SJCRH30 (cell line): ENCODE measurements at regions not wholly inside any gene's neighbourhood (a gene's known extent, or its start where the extent isn't known, plus 50 kb on each side); places are given as distances from the start of the nearest gene placed in this dataset.
"Not testable (repeated sequence)": the region's sequence is repeated elsewhere in the genome, so short reads cannot be mapped to it uniquely, and the experiment has no call there.

Experiments used
- DNase-seq, 2 experiments: peaks; one replicate each; pipeline ENCODE4 v3.0.0-alpha.2; 2015 to 2020
- H3K27ac ChIP-seq: fragments of 250-450 bp; sonication (Bioruptor Pico); 2 replicates; pipeline ENCODE4 v1.5.1; 2020; ENCODE audit warnings: mild to moderate bottlenecking, moderate library complexity
- H3K27me3 ChIP-seq: fragments of 250-450 bp; sonication (Bioruptor Pico); 2 replicates; pipeline ENCODE4 v1.5.1; 2020; ENCODE audit warnings: mild to moderate bottlenecking, moderate library complexity
- H3K36me3 ChIP-seq: fragments of 250-450 bp; sonication (Bioruptor Pico); 2 replicates; pipeline ENCODE4 v1.5.1; 2020; ENCODE audit warnings: mild to moderate bottlenecking, moderate library complexity
- H3K4me1 ChIP-seq: fragments of 250-450 bp; sonication (Bioruptor Pico); 2 replicates; pipeline ENCODE4 v1.5.1; 2020; ENCODE audit warnings: mild to moderate bottlenecking, moderate library complexity
- H3K4me3 ChIP-seq: fragments of 250-450 bp; sonication (Bioruptor Pico); 2 replicates; pipeline ENCODE4 v1.5.1; 2020; ENCODE audit warnings: mild to moderate bottlenecking, moderate library complexity
- H3K9me3 ChIP-seq: fragments of 250-450 bp; sonication (Bioruptor Pico); replicated peaks from 2 replicates; pipeline ENCODE4 v1.5.1; 2020; ENCODE audit warnings: mild to moderate bottlenecking, moderate library complexity

DNA sequence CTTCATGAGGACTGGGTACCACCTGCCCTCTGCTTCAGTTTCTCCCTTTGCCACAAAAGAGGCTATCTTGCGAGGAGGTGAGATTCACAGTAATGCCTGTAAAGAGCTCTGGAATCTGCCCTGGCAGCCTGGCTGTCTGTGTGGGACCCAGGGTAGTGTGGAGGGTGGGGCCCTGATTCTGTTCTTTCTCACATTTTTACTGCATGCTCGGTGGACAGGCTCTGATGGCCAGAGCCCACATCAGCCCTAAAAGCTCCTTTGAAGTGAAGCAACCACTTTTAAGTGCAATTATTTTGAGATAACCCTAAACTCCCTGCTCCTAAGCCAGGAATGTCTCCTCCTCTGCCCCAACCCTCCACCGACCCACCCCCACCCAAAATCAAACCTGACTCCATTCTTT, 92.1 kb upstream of the PODXL start:
- Histone ChIP-seq H3K36me3 (no peaks in the 10 kb centered on the region), H3K4me1 (peaks cover 30% of the 10 kb centered on the region), H3K27ac (peak overlapping the region; percentile 95), H3K9me3 (no peaks in the 10 kb centered on the region), H3K27me3 (no peaks in the 10 kb centered on the region), H3K4me3 (no peak overlapping the region)
- peak; percentile 67 to 81 for DNase-seq

GRCh38 chr7:131646203-131646602, 89.8 kb upstream of the PODXL start:
- Histone ChIP-seq H3K27ac (no peak overlapping the region), H3K27me3 (no peaks in the 10 kb centered on the region), H3K4me3 (no peak overlapping the region), H3K36me3 (no peaks in the 10 kb centered on the region), H3K4me1 (peaks cover 34% of the 10 kb centered on the region), H3K9me3 (no peaks in the 10 kb centered on the region)
- no peak for DNase-seq

DNA sequence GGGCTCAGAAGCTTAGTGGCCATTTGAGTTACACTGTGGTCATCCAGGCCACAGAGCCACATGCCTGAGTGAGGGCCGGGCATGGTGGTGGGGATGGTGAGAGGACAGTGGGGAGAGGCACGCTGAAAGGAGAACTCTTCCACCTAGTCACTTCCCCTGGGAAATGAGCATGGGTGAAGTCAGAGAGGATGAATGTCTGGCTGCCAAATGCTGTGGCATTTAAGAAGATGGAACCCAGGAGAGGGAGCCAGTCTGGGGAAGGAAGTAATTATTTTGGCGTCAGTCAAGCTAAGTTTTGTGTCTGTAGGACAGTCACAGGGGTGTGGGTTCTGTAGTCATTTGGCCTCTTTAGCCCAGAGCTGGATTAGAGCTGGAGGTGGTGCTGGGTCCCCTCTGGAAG, 86.0 kb upstream of the PODXL start:
- no peaks in the 10 kb centered on the region for H3K36me3 ChIP-seq
- no peak overlapping the region for H3K27ac ChIP-seq
- no peak overlapping the region for H3K4me3 ChIP-seq
- no peak for DNase-seq
- no peaks in the 10 kb centered on the region for H3K27me3 ChIP-seq
- H3K9me3 ChIP-seq: no peaks in the 10 kb centered on the region
- peaks cover 25% of the 10 kb centered on the region for H3K4me1 ChIP-seq

DNA sequence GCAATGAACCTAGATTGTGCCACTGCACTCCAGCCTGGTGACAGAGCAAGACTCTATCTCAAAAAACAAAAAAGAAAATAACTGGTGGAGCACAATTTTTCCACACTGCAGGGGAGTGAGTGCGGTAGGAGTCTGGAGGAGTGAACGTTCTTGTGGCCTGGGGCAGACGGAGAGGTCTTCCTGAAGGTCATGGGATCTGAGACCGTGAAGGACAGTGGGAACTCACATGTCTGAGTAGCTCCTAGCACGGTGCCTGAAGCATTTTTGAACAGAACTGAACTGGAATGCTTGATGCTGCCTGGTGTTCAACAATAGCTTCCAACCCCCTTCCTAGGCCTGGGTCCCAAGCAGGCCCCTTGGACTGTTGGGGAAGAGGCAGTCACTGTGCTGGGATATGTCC, 84.3 kb upstream of the PODXL start:
- no peaks in the 10 kb centered on the region for H3K27me3 ChIP-seq
- H3K27ac ChIP-seq: no peak overlapping the region
- no peak for DNase-seq
- no peaks in the 10 kb centered on the region for H3K36me3 ChIP-seq
- H3K4me1 ChIP-seq: peaks cover 25% of the 10 kb centered on the region
- H3K4me3 ChIP-seq: no peak overlapping the region
- no peaks in the 10 kb centered on the region for H3K9me3 ChIP-seq

DNA sequence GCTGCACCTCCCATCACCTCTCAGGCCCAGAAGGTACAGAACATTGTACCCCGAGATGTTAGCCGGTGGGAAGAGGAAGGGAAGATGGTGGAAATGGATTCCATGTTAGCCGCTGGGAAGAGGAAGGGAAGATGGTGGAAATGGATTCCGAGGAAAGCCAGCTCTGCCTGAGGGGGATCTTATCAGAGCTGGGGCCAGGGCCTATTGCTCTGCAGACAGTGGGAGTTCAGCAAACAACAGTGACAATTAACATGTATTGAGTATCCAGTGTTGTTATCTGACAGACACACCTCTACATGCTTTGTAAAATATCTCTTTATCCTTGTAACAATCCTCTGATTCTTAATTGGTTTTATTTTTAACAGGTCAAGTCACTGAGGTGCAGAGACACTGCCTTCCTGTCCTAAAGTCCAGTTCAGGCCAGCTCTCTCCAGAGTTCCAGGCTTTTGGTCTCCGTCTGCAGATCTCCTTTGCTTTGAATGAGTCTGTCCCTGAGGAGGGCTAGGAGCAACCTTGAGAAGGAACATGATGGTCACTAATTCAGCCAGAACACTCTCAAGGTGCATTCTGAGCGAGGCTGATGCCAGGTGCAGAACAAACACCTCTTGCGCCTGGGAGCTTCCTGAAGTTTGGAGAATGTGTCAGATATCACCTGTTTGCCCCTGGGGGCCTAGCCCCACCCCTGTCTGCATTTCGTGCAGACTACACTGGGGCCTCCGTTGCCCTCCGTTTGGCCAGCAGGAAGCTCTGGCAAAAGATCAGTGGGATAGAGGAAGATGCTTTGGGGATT, 82.4 kb upstream of the PODXL start:
- no peaks in the 10 kb centered on the region for H3K27me3 ChIP-seq
- H3K9me3 ChIP-seq: no peaks in the 10 kb centered on the region
- no peak overlapping the region for H3K4me3 ChIP-seq
- H3K4me1 ChIP-seq: peaks cover 29% of the 10 kb centered on the region
- DNase-seq: no peak
- no peak overlapping the region for H3K27ac ChIP-seq
- H3K36me3 ChIP-seq: no peaks in the 10 kb centered on the region

DNA sequence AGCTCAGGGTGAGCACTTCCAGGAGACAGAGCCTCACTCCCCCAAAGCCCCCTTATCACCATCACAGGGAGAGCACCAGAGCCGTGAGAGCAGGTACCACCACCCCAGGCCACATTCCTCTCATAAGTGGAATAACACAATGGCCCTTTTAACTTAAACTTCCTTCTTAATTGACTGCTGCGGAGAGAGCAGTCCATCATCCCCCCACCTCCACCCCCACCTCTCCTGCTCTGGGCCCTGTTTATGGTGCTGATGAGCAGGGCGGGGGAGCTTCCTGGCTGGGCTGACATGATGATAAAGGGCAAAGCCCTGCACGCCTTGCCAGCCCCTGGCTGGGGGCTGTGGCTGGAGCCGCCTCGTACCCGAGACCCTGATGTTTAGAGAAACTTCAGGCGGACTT, 81.4 kb upstream of the PODXL start:
- no peaks in the 10 kb centered on the region for H3K36me3 ChIP-seq
- H3K4me3 ChIP-seq: no peak overlapping the region
- H3K27ac ChIP-seq: no peak overlapping the region
- H3K9me3 ChIP-seq: no peaks in the 10 kb centered on the region
- H3K27me3 ChIP-seq: no peaks in the 10 kb centered on the region
- no peak for DNase-seq
- peaks cover 31% of the 10 kb centered on the region for H3K4me1 ChIP-seq

DNA sequence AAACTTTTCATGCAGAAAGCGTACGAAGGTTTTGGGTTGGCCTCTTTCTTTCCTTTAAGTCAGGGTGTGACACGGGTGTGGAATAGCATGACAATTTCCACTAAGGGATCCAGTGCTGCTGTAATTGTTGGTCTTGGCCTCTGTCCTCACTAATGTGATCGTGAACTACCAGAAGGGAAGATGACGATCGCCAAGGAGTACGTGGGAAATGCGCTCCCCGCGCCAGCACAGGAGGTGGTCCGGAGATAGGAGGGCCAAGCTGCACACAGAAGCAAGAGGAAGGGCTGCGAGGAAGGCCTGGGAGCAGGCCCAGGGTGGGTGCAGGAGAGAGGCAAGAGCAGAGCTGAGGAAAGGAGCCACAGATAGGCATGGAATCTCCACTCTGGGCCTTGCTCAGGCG, 79.7 kb upstream of the PODXL start:
- Histone ChIP-seq H3K9me3 (no peaks in the 10 kb centered on the region), H3K36me3 (no peaks in the 10 kb centered on the region), H3K4me3 (no peak overlapping the region), H3K27ac (no peak overlapping the region), H3K27me3 (no peaks in the 10 kb centered on the region), H3K4me1 (peaks cover 28% of the 10 kb centered on the region)
- no peak for DNase-seq

GRCh38 chr7:131634197-131634596, 77.8 kb upstream of the PODXL start:
- H3K9me3 ChIP-seq, H3K36me3 ChIP-seq, H3K4me3 ChIP-seq, DNase-seq, H3K27me3 ChIP-seq, H3K27ac ChIP-seq: not testable (repeated sequence)
- H3K4me1 ChIP-seq: peaks cover 33% of the 10 kb centered on the region

DNA sequence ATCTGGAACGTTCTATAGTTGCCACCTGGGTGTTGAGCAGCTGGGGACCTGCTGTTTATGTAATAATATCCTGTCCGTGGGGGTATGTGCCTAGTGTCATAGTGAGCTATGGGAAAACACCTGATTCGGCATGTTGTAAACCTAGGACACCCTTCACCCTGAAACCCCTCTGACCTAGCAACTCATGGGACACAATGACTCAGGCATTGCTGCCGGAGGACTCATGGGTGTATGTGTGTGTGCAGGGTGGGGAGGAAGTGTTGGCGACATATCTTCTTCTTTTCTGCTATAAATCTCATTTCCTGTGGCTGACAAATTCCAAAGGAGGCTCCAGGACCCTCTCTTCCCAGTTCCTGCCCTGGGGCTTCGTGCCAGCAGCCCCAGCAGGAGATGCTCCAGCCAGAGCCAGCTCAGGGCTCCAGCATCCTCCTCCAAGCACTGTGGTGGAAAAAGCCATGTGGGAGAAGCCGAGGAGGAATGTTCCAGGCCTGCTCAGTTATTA, 77.0 kb upstream of the PODXL start:
- H3K36me3 ChIP-seq: no peaks in the 10 kb centered on the region
- no peak for DNase-seq
- no peaks in the 10 kb centered on the region for H3K27me3 ChIP-seq
- no peaks in the 10 kb centered on the region for H3K9me3 ChIP-seq
- H3K27ac ChIP-seq: no peak overlapping the region
- peaks cover 34% of the 10 kb centered on the region for H3K4me1 ChIP-seq
- no peak overlapping the region for H3K4me3 ChIP-seq

DNA sequence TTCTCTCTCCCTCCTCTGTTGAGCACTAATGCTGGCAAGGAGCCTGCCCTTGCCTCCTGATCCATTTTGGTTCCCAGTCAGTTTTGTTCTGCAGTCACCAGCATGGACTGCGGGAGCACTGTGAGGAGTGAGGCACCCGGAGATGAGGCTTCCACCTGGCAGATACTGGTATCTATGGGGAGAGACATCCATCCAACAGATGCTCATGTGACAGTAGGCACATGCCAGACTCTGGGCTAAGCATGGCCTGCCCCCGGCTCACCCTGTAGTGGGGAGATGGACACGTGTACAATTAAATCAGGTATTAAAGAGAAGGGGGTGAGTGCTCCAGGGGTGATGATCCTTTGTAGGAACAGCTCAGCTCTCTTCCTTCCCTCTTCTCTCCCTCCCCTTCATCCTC, 74.0 kb upstream of the PODXL start:
- peak overlapping the region; percentile 82; the same call in 1 of the 2 replicates for H3K27ac ChIP-seq
- no peaks in the 10 kb centered on the region for H3K9me3 ChIP-seq
- DNase-seq: no peak
- H3K4me3 ChIP-seq: no peak overlapping the region
- H3K36me3 ChIP-seq: no peaks in the 10 kb centered on the region
- no peaks in the 10 kb centered on the region for H3K27me3 ChIP-seq
- peaks cover 63% of the 10 kb centered on the region for H3K4me1 ChIP-seq

GRCh38 chr7:131629217-131629882, 72.9 kb upstream of the PODXL start:
- H3K27me3 ChIP-seq: no peaks in the 10 kb centered on the region
- no peak overlapping the region for H3K4me3 ChIP-seq
- peak overlapping the region; percentile 82 for H3K27ac ChIP-seq
- H3K36me3 ChIP-seq: no peaks in the 10 kb centered on the region
- no peaks in the 10 kb centered on the region for H3K9me3 ChIP-seq
- peaks cover 73% of the 10 kb centered on the region for H3K4me1 ChIP-seq
- peak; percentile 65 to 69 for DNase-seq

GRCh38 chr7:131628634-131629033, 72.2 kb upstream of the PODXL start:
- DNase-seq: no peak
- Histone ChIP-seq H3K27ac (peak overlapping the region; percentile 82), H3K4me1 (peaks cover 74% of the 10 kb centered on the region)

GRCh38 chr7:131627735-131628190, 71.3 kb upstream of the PODXL start:
- peaks cover 74% of the 10 kb centered on the region for H3K4me1 ChIP-seq
- no peaks in the 10 kb centered on the region for H3K36me3 ChIP-seq
- no peaks in the 10 kb centered on the region for H3K27me3 ChIP-seq
- DNase-seq: peak; percentile 79 to 86
- peak overlapping the region; percentile 82 for H3K27ac ChIP-seq
- no peak overlapping the region for H3K4me3 ChIP-seq
- H3K9me3 ChIP-seq: no peaks in the 10 kb centered on the region

More at GRCh38 chr7:131628634-131629033, 72.2 kb upstream of the PODXL start:
- H3K27me3 ChIP-seq: no peaks in the 10 kb centered on the region
- no peaks in the 10 kb centered on the region for H3K9me3 ChIP-seq
- no peak overlapping the region for H3K4me3 ChIP-seq
- H3K36me3 ChIP-seq: no peaks in the 10 kb centered on the region

DNA sequence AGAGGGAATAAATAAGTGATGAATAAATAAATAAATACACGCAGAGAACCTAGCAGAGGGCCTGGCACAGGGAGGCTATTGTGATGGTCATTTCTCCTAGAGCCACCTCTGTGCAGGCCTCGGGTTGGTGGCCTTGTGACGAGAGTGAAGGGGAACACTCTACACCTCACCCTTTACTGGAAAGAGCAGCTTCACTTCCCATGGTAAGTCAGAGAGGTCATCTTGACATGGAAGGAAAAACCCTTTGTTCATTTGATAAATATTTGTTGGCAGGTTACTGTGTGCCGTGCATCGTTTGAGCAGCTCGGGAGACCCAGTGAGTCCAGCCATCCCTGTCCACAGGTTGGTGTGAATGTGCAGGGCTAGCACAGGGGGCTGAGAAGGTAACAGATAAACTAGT, 70.2 kb upstream of the PODXL start:
- no peak for DNase-seq
- Histone ChIP-seq H3K9me3 (no peaks in the 10 kb centered on the region), H3K27me3 (no peaks in the 10 kb centered on the region), H3K4me3 (no peak overlapping the region), H3K36me3 (no peaks in the 10 kb centered on the region), H3K27ac (peak overlapping the region; percentile 82), H3K4me1 (peaks cover 85% of the 10 kb centered on the region)

DNA sequence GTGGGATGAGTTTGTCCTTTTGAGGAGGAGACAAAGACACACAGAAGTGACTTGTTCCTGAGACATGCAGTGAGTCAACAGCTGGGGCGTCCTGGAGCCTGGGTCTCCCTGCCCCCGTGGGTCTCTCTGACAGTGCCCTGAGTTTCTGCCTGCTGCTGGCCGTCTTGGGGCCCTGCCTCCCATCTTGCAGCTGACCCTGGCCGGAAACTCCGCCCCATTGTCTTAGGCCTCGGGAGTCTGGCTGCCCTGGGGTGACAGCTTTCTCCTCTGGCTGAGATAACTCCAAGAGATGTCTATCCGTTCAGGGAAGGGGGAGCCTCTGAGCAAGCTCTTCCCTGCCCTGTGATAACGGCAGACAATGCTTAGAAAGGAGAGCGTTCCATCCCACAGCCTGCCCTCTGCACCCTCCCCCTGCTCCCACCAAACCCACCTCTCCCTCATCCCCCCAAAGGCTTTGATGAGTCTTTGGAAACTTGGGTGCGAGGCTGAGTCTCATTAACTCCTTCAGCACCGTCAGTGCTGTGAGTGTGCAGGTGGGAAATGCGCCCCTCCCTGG, 69.5 kb upstream of the PODXL start:
- peak overlapping the region; percentile 82 for H3K27ac ChIP-seq
- no peak overlapping the region for H3K4me3 ChIP-seq
- H3K27me3 ChIP-seq: no peaks in the 10 kb centered on the region
- peaks cover 92% of the 10 kb centered on the region for H3K4me1 ChIP-seq
- no peaks in the 10 kb centered on the region for H3K9me3 ChIP-seq
- no peaks in the 10 kb centered on the region for H3K36me3 ChIP-seq
- DNase-seq: peak; percentile 94 to 96
